H1 (cell line): ENCODE measurements at regions not wholly inside any gene's neighbourhood (a gene's known extent, or its start where the extent isn't known, plus 50 kb on each side); places are given as distances from the start of the nearest gene placed in this dataset.

Source experiments
- CTCF ChIA-PET: fragments of 300-600 bp; sonication (Branson Sonifier 250); formaldehyde crosslinking; loops from one replicate; lab custom pipeline; 2021; ENCODE audit not compliant: partially characterized antibody; lab: Charles Lee
- POLR2A ChIA-PET: fragments of 300-600 bp; sonication (Branson Sonifier 250); formaldehyde crosslinking; loops from one replicate; lab custom pipeline; 2021; ENCODE audit warnings: inconsistent platforms; ENCODE audit not compliant: partially characterized antibody; lab: Charles Lee
- DNase-seq, 2 experiments: peaks; one replicate each; pipeline versions ENCODE4 v3.0.0 to v3.0.0-alpha.2; 2010 to 2022; ENCODE audit warnings: low spot score in 2 of 2, low read depth in 1 of 2, mixed read lengths in 1 of 2
- FAIRE-seq: peaks from 2 replicates; lab custom pipeline; 2011; peaks lifted over from hg19 to GRCh38; lab: Jason Lieb, UNC
- H2AFZ ChIP-seq: 2 replicates; pipeline ENCODE4 v1.8.1; 2012; ENCODE audit warnings: low read length, inconsistent platforms
- H2AK5ac ChIP-seq: 2 replicates; pipeline ENCODE4 v1.6.1; 2013; ENCODE audit warnings: low read depth, low read length
- H2BK120ac ChIP-seq: replicated peaks from 2 replicates; pipeline ENCODE3; 2013; ENCODE audit warnings: low read depth, low read length, inconsistent platforms
- H2BK12ac ChIP-seq: 2 replicates; pipeline ENCODE4 v1.6.1; 2013; ENCODE audit warnings: low read depth, low read length
- H2BK15ac ChIP-seq: 2 replicates; pipeline ENCODE4 v1.6.1; 2013; ENCODE audit warnings: low read length
- H2BK20ac ChIP-seq: 2 replicates; pipeline ENCODE4 v1.6.1; 2013; ENCODE audit warnings: low read length
- H2BK5ac ChIP-seq: 2 replicates; pipeline ENCODE4 v1.6.1; 2013; ENCODE audit warnings: low read depth, low read length
- H3K14ac ChIP-seq: 2 replicates; pipeline ENCODE4 v1.6.1; 2013; ENCODE audit warnings: inconsistent platforms; ENCODE audit not compliant: insufficient read length
- H3K18ac ChIP-seq: 2 replicates; pipeline ENCODE4 v1.6.1; 2013; ENCODE audit warnings: low read length; ENCODE audit errors: extremely low read depth
- H3K23ac ChIP-seq: 2 replicates; pipeline ENCODE4 v1.6.1; 2013; ENCODE audit warnings: inconsistent platforms; ENCODE audit not compliant: insufficient read length
- H3K23me2 ChIP-seq: 2 replicates; pipeline ENCODE4 v1.6.1; 2013; ENCODE audit warnings: low read depth, low read length
- H3K27ac ChIP-seq: 2 replicates; pipeline ENCODE4 v1.6.1; 2011; ENCODE audit warnings: low read depth, low read length, inconsistent platforms
- H3K27me3 ChIP-seq, 4 experiments: replicated peaks in 1 of 4; 1 replicate in 1 of 4; 2 replicates in 3 of 4; pipeline versions ENCODE4 v1.6.1 to v1.8.1; 2011 to 2013; ENCODE audit warnings: low read length in 3 of 4, mild to moderate bottlenecking in 3 of 4, inconsistent platforms in 2 of 4, mixed read lengths in 2 of 4, moderate library complexity in 1 of 4; ENCODE audit not compliant: control insufficient read depth in 3 of 4, insufficient read depth in 3 of 4; ENCODE audit errors: extremely low read depth in 1 of 4
- H3K36me3 ChIP-seq, 4 experiments: 2 replicates each; pipeline versions ENCODE4 v1.6.1 to v1.8.1; 2011 to 2013; ENCODE audit warnings: mild to moderate bottlenecking in 4 of 4, low read length in 3 of 4, moderate library complexity in 2 of 4, control low read depth in 1 of 4, inconsistent platforms in 1 of 4; ENCODE audit not compliant: insufficient read depth in 4 of 4, control insufficient read depth in 2 of 4
- H3K4ac ChIP-seq: replicated peaks from 2 replicates; pipeline ENCODE3; 2013; ENCODE audit warnings: low read length, low read depth, mixed read lengths, inconsistent platforms; ENCODE audit not compliant: insufficient read length
- H3K4me1 ChIP-seq, 4 experiments: replicated peaks in 1 of 4; 1 replicate in 1 of 4; 2 replicates in 3 of 4; pipeline versions ENCODE4 v1.6.1 to v1.8.1; 2011 to 2013; ENCODE audit warnings: low read length in 3 of 4, inconsistent platforms in 2 of 4, mixed read lengths in 1 of 4; ENCODE audit not compliant: insufficient read depth in 4 of 4, control insufficient read depth in 3 of 4
- H3K4me2 ChIP-seq, 2 experiments: 2 replicates each; pipeline versions ENCODE4 v1.6.1 to v1.8.1; 2011 to 2013; ENCODE audit warnings: low read depth in 2 of 2, low read length in 2 of 2, control low read depth in 1 of 2, inconsistent platforms in 1 of 2, mild to moderate bottlenecking in 1 of 2; ENCODE audit not compliant: insufficient read depth in 1 of 2
- H3K4me3 ChIP-seq, 4 experiments: fragments of 200-600, 300-600 bp in 1 of 4; sonication (generic), shearing (Covaris generic), sonication (Bioruptor Twin) in 1 of 4; 2 replicates each; pipeline versions ENCODE4 v1.5.1 to v1.8.1; 2011 to 2016; ENCODE audit warnings: low read length in 4 of 4, low read depth in 3 of 4, control low read depth in 2 of 4, inconsistent platforms in 2 of 4, mild to moderate bottlenecking in 2 of 4, mixed read lengths in 1 of 4, moderate library complexity in 1 of 4; ENCODE audit not compliant: insufficient read depth in 2 of 4; ENCODE audit errors: extremely low read depth in 1 of 4
- H3K56ac ChIP-seq: replicated peaks from 2 replicates; pipeline ENCODE3; 2013; ENCODE audit warnings: low read depth, mild to moderate bottlenecking, mixed read lengths, low read length, inconsistent platforms; ENCODE audit not compliant: insufficient read length
- H3K79me1 ChIP-seq: 2 replicates; pipeline ENCODE4 v1.6.1; 2013; ENCODE audit warnings: low read depth, low read length, control low read depth
- H3K79me2 ChIP-seq, 2 experiments: 2 replicates each; pipeline versions ENCODE4 v1.6.1 to v1.8.1; 2012 to 2013; ENCODE audit warnings: low read length in 2 of 2, mild to moderate bottlenecking in 2 of 2, inconsistent platforms in 1 of 2; ENCODE audit not compliant: insufficient read depth in 2 of 2, control insufficient read depth in 1 of 2
- H3K9ac ChIP-seq, 4 experiments: replicated peaks in 1 of 4; 1 replicate in 1 of 4; 2 replicates in 3 of 4; pipeline versions ENCODE4 v1.6.1 to v1.8.1; 2011 to 2013; ENCODE audit warnings: low read depth in 3 of 4, low read length in 3 of 4, control low read depth in 2 of 4, mild to moderate bottlenecking in 2 of 4, moderate library complexity in 2 of 4, inconsistent platforms in 1 of 4; ENCODE audit errors: extremely low read depth in 1 of 4
- H3K9me3 ChIP-seq, 2 experiments: 2 replicates each; pipeline versions ENCODE4 v1.6.1 to v1.8.1; 2012 to 2013; ENCODE audit warnings: mild to moderate bottlenecking in 2 of 2, moderate library complexity in 2 of 2, control low read depth in 1 of 2, inconsistent platforms in 1 of 2, low read depth in 1 of 2, low read length in 1 of 2, mixed read lengths in 1 of 2; ENCODE audit not compliant: insufficient read depth in 2 of 2
- H4K20me1 ChIP-seq, 2 experiments: replicated peaks in 1 of 2; 2 replicates each; pipeline versions ENCODE3 to v1.8.1; 2011 to 2013; ENCODE audit warnings: inconsistent platforms in 2 of 2, low read length in 2 of 2, mild to moderate bottlenecking in 1 of 2; ENCODE audit not compliant: insufficient read depth in 2 of 2, control insufficient read depth in 1 of 2
- H4K5ac ChIP-seq: 2 replicates; pipeline ENCODE4 v1.6.1; 2013; ENCODE audit warnings: low read length, low read depth, mixed read lengths, inconsistent platforms; ENCODE audit not compliant: insufficient read length
- H4K8ac ChIP-seq: 2 replicates; pipeline ENCODE4 v1.8.0; 2013; ENCODE audit warnings: mild to moderate bottlenecking, moderate library complexity, low read length, inconsistent platforms; ENCODE audit not compliant: insufficient read depth; ENCODE audit errors: extremely low read depth
- H4K91ac ChIP-seq: replicated peaks from 2 replicates; pipeline ENCODE3; 2013; ENCODE audit warnings: low read length, mixed read lengths, inconsistent platforms; ENCODE audit not compliant: insufficient read length
- CHD1 ChIP-seq: IDR thresholded peaks from 2 replicates; pipeline ENCODE4 v1.6.1; 2012; ENCODE audit warnings: low read depth, low read length, improper control_type of control experiment
- HDAC2 ChIP-seq, 2 experiments: fragments of 300-600 bp in 1 of 2; sonication (generic) in 1 of 2; IDR thresholded peaks; 2 replicates each; pipeline ENCODE4 v1.6.1; 2011 to 2012; ENCODE audit warnings: low read depth in 2 of 2, low read length in 2 of 2, mild to moderate bottlenecking in 2 of 2, moderate library complexity in 2 of 2, borderline replicate concordance in 1 of 2, inconsistent platforms in 1 of 2
- PHF8 ChIP-seq: fragments of 200-600 bp; sonication (generic); conservative IDR thresholded peaks from 2 replicates; pipeline ENCODE4 v1.7.1; 2012; ENCODE audit warnings: low read depth, mild to moderate bottlenecking, inconsistent platforms, low read length, moderate library complexity
- RAD21 ChIP-seq, 2 experiments: IDR thresholded peaks in 1 of 2; conservative IDR thresholded peaks in 1 of 2; 2 replicates each; pipeline ENCODE4 v1.6.1; 2011; ENCODE audit warnings: low read depth in 2 of 2, low read length in 2 of 2, improper control_type of control experiment in 1 of 2, inconsistent platforms in 1 of 2, mild to moderate bottlenecking in 1 of 2, moderate library complexity in 1 of 2
- SP4 ChIP-seq: IDR thresholded peaks from 2 replicates; pipeline ENCODE4 v1.6.1; 2012; ENCODE audit warnings: low read length, inconsistent platforms
- WGBS, 2 experiments: shearing (Covaris generic) in 1 of 2; methylation state at CpG; one replicate each; pipeline versions ENCODE4 v1.1.6 to v1.1.7; 2013 to 2015; ENCODE audit warnings: low lambda C conversion rate in 2 of 2, mixed read lengths in 2 of 2, inconsistent platforms in 1 of 2, low coverage in 1 of 2, missing lambda C conversion rate in 1 of 2; ENCODE audit not compliant: insufficient replicate concordance in 2 of 2, insufficient coverage in 1 of 2, insufficient read length in 1 of 2; ENCODE audit errors: extremely low coverage in 1 of 2, missing lambda C conversion rate in 1 of 2; 5-methylcytosine and 5-hydroxymethylcytosine counted together

DNA sequence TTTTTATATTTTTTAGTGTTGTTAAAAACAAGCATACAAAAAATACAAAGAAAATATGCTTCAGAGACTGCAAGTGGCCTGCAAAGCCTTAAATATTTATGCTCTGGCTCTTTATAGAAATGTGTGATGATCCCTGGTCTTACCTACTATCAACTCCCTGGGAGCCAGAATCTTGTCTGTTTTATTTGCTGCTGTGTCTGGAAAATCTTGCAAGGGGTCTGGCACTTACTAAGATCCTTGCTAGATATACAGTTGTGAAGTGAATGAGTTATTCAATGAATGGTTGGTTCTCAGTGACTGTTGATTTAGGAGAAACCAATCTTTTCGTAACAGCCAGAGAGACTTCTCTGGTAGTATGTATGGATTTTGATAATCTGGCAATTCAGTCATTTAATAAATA is 521.0 kb upstream of the CFAP20DC start:
- Histone ChIP-seq H3K56ac (no peak overlapping the region), H3K4me2 (no peak overlapping the region), H2AFZ (no peak overlapping the region), H2BK15ac (no peak overlapping the region), H3K4me3 (no peak overlapping the region), H3K23ac (no peak overlapping the region), H3K14ac (no peak overlapping the region), H3K79me1 (no peaks in the 10 kb centered on the region), H2AK5ac (no peak overlapping the region), H2BK5ac (no peak overlapping the region), H4K8ac (no peak overlapping the region), H3K9me3 (no peaks in the 10 kb centered on the region), H3K79me2 (no peaks in the 10 kb centered on the region), H3K18ac (no peak overlapping the region), H3K27ac (no peak overlapping the region), H3K4me1 (no peaks in the 10 kb centered on the region), H2BK120ac (no peak overlapping the region), H4K91ac (no peak overlapping the region), H4K20me1 (no peaks in the 10 kb centered on the region), H3K27me3 (no peaks in the 10 kb centered on the region), H3K23me2 (no peaks in the 10 kb centered on the region), H3K36me3 (no peaks in the 10 kb centered on the region), H2BK20ac (no peak overlapping the region), H2BK12ac (no peak overlapping the region), H3K9ac (no peak overlapping the region), H4K5ac (no peak overlapping the region), H3K4ac (no peak overlapping the region)
- ChIA-PET POLR2A (no interaction called here), CTCF (no interaction called here)
- WGBS, 2 experiments = 83% methylated on average over 1 of the region's 1 CpG; no CpG with 5 or more reads in 1 of the 2 experiments
- FAIRE-seq (no peak), DNase-seq (no peak)
- TF ChIP-seq PHF8 (no peak), CHD1 (no peak), SP4 (no peak), HDAC2 (IDR thresholded peaks at IDR 0.05; ENCODE audit: borderline replicate concordance in 1 of 2, low read depth in 2 of 2, low read length in 2 of 2) (no peak), RAD21 (IDR thresholded peaks at IDR 0.05 in 1 of 2, conservative IDR thresholded peaks at IDR 0.05 in 1 of 2; ENCODE audit: low read depth in 2 of 2, low read length in 2 of 2) (no peak)
